Activated CD8-positive, alpha-beta T cell treated with anti-CD3 and anti-CD28 coated beads for 36 hours (primary cell): ENCODE measurements at regions not wholly inside any gene's neighbourhood (a gene's known extent, or its start where the extent isn't known, plus 50 kb on each side); places are given as distances from the start of the nearest gene placed in this dataset.

Experiments
- ATAC-seq: fragments of 200-7000 bp; cut with Tn5 transposase; one replicate; pipeline ENCODE4 v1.10.0; 2021; ENCODE audit warnings: mild to moderate bottlenecking, moderate library complexity
- CTCF ChIA-PET: fragments of 350-600 bp; sonication (Branson Sonifier 250); formaldehyde crosslinking; loops from one replicate; lab custom pipeline; 2021; ENCODE audit warnings: antibody characterized with exemption; lab: Charles Lee
- POLR2A ChIA-PET: fragments of 350-600 bp; sonication (Branson Sonifier 250); formaldehyde crosslinking; loops from one replicate; lab custom pipeline; 2021; ENCODE audit warnings: antibody characterized with exemption; lab: Charles Lee
- DNase-seq: peaks from one replicate; pipeline ENCODE4 v3.0.0-alpha.2; 2020
- H3K27ac Mint-ChIP-seq: one replicate; pipeline ENCODE4 v1.8.0; 2021; ENCODE audit warnings: mild to moderate bottlenecking, mixed read lengths
- H3K27me3 Mint-ChIP-seq: one replicate; pipeline ENCODE4 v1.8.0; 2021; ENCODE audit warnings: mixed read lengths
- H3K36me3 Mint-ChIP-seq: one replicate; pipeline ENCODE4 v1.8.0; 2021; ENCODE audit warnings: low read depth, mixed read lengths
- H3K4me1 Mint-ChIP-seq: one replicate; pipeline ENCODE4 v1.8.0; 2021; ENCODE audit warnings: low read depth, mixed read lengths
- H3K4me3 Mint-ChIP-seq: one replicate; pipeline ENCODE4 v1.8.0; 2021; ENCODE audit warnings: mild to moderate bottlenecking, moderate library complexity, mixed read lengths
- H3K9me3 Mint-ChIP-seq: one replicate; pipeline ENCODE4 v1.8.0; 2021; ENCODE audit warnings: mixed read lengths
- CTCF ChIP-seq: fragments of 200-600 bp; IDR thresholded peaks from one replicate; pipeline ENCODE4 v1.8.0; 2022; ENCODE audit warnings: antibody characterized with exemption, mild to moderate bottlenecking
- intact Hi-C: fragments of 100-400 bp; cut with micrococcal nuclease; formaldehyde crosslinking; loops from one replicate; pipeline ENCODE4 v1.10.0; 2022

- ATAC-seq: no peak
- Mint-ChIP-seq H3K9me3 (peaks cover 2% of the 10 kb centered on the region), H3K4me1 (no peaks in the 10 kb centered on the region), H3K27ac (no peak overlapping the region), H3K27me3 (no peaks in the 10 kb centered on the region), H3K4me3 (no peak overlapping the region), H3K36me3 (no peaks in the 10 kb centered on the region)
- ChIA-PET CTCF (no interaction called here), POLR2A (no interaction called here)
- no peak for TF ChIP-seq CTCF
- intact Hi-C loops: no loop called here
- DNase-seq: no peak
Observed at GRCh38 chr2:211248841-211249240, 692.4 kb downstream of the CPS1 start.

GRCh38 chr2:211251016-211251415 lies 694.6 kb downstream of the CPS1 start:
- no peak overlapping the region for H3K27ac Mint-ChIP-seq
- no peak for ATAC-seq
- H3K4me3 Mint-ChIP-seq: no peak overlapping the region
- intact Hi-C loops: no loop called here
- H3K9me3 Mint-ChIP-seq: peaks cover 3% of the 10 kb centered on the region
- ChIA-PET CTCF (no interaction called here), POLR2A (no interaction called here)
- no peaks in the 10 kb centered on the region for H3K27me3 Mint-ChIP-seq
- H3K36me3 Mint-ChIP-seq: no peaks in the 10 kb centered on the region
- DNase-seq: no peak
- TF ChIP-seq CTCF: no peak
- no peaks in the 10 kb centered on the region for H3K4me1 Mint-ChIP-seq

GRCh38 chr2:211258646-211259335 lies 702.4 kb downstream of the CPS1 start:
- H3K9me3 Mint-ChIP-seq: peaks cover 2% of the 10 kb centered on the region
- no peak overlapping the region for H3K4me3 Mint-ChIP-seq
- H3K27ac Mint-ChIP-seq: no peak overlapping the region

GRCh38 chr2:211259831-211260476 lies 703.6 kb downstream of the CPS1 start:
- no peak for ATAC-seq
- CTCF ChIA-PET: no interaction called here
- H3K36me3 Mint-ChIP-seq: no peaks in the 10 kb centered on the region
- no peaks in the 10 kb centered on the region for H3K9me3 Mint-ChIP-seq
- DNase-seq: no peak
- no peak overlapping the region for H3K27ac Mint-ChIP-seq
- POLR2A ChIA-PET: no interaction called here
- H3K4me3 Mint-ChIP-seq: no peak overlapping the region
- intact Hi-C loops: no loop called here
- no peak for TF ChIP-seq CTCF
- H3K4me1 Mint-ChIP-seq: no peaks in the 10 kb centered on the region
- H3K27me3 Mint-ChIP-seq: no peaks in the 10 kb centered on the region

More at GRCh38 chr2:211258646-211259335, 702.4 kb downstream of the CPS1 start:
- intact Hi-C loops: no loop called here
- no peaks in the 10 kb centered on the region for H3K27me3 Mint-ChIP-seq
- no peaks in the 10 kb centered on the region for H3K36me3 Mint-ChIP-seq
- ChIA-PET CTCF (no interaction called here), POLR2A (no interaction called here)
- TF ChIP-seq CTCF: no peak
- no peaks in the 10 kb centered on the region for H3K4me1 Mint-ChIP-seq
- no peak for DNase-seq
- no peak for ATAC-seq

GRCh38 chr2:211270257-211270656 lies 713.9 kb downstream of the CPS1 start:
- Mint-ChIP-seq H3K9me3 (peaks cover 3% of the 10 kb centered on the region), H3K4me1 (no peaks in the 10 kb centered on the region), H3K27ac (no peak overlapping the region), H3K27me3 (no peaks in the 10 kb centered on the region), H3K36me3 (no peaks in the 10 kb centered on the region), H3K4me3 (no peak overlapping the region)
- no peak for ATAC-seq
- DNase-seq: no peak
- CTCF ChIA-PET: interaction anchor here (1.3 kb wide), 1 partner anchor 19 kb away, joined by 4 read pairs; no protein-coding TSS in a partner anchor
- POLR2A ChIA-PET: no interaction called here
- TF ChIP-seq CTCF: no peak
- intact Hi-C loops: no loop called here
